Erythroblast (primary cell): ENCODE measurements at regions not wholly inside any gene's neighbourhood (a gene's known extent, or its start where the extent isn't known, plus 50 kb on each side); places are given as distances from the start of the nearest gene placed in this dataset.

Source experiments
- GATA1 ChIP-seq: IDR thresholded peaks from 2 replicates; pipeline ENCODE4 v1.6.1; 2011; ENCODE audit warnings: low read depth, mild to moderate bottlenecking, control low read depth, low read length, moderate library complexity
- POLR2A ChIP-seq: IDR thresholded peaks from 2 replicates; pipeline ENCODE4 v1.6.1; 2011; ENCODE audit warnings: mild to moderate bottlenecking, low read length

GRCh38 chr14:59037620-59038019 is 150.8 kb upstream of the DAAM1 start:
- TF ChIP-seq POLR2A (no peak), GATA1 (no peak)
